ENCODE measurements at regions not wholly inside any gene's neighbourhood (a gene's known extent, or its start where the extent isn't known, plus 50 kb on each side); places are given as distances from the start of the nearest gene placed in this dataset.
"Not testable (repeated sequence)": the region's sequence is repeated elsewhere in the genome, so short reads cannot be mapped to it uniquely, and the experiment has no call there.

- H3K4me1 ChIP-seq (ENCODE audit: control insufficient read depth in 4 of 4, insufficient read depth in 4 of 4, low read length in 3 of 4); H3K36me3 ChIP-seq (ENCODE audit: control insufficient read depth in 4 of 4, insufficient read depth in 3 of 4, low read depth in 1 of 4, low read length in 3 of 4); H3K27ac ChIP-seq (ENCODE audit: low read depth in 1 of 2, low read length in 2 of 2); DNase-seq (ENCODE audit: low spot score); H3K9ac ChIP-seq (ENCODE audit: low read depth in 1 of 2, low read length in 2 of 2); H3K4me3 ChIP-seq (ENCODE audit: low read depth in 1 of 3, low read length in 3 of 3); H3K9me3 ChIP-seq (ENCODE audit: control insufficient read depth in 4 of 4, low read length in 3 of 4); H3K27me3 ChIP-seq (ENCODE audit: control insufficient read depth in 4 of 4, insufficient read depth in 4 of 4, low read length in 3 of 4): not testable (repeated sequence)
- whole genome bisulfite sequencing, result 79% methylated on average over 27 of the region's 27 CpGs
Measured at GRCh38 chr6:49274809-49275769, 188.0 kb downstream of the MMUT start.

- H3K27ac ChIP-seq (ENCODE audit: low read depth in 1 of 2, low read length in 2 of 2), result no peak overlapping the region
- no peaks in the 10 kb centered on the region for H3K27me3 ChIP-seq (ENCODE audit: control insufficient read depth in 4 of 4, insufficient read depth in 4 of 4, low read length in 3 of 4)
- no peak for DNase-seq (ENCODE audit: low spot score)
- no peak overlapping the region for H3K9ac ChIP-seq (ENCODE audit: low read depth in 1 of 2, low read length in 2 of 2)
- H3K4me3 ChIP-seq (ENCODE audit: low read depth in 1 of 3, low read length in 3 of 3), result no peak overlapping the region
- no peaks in the 10 kb centered on the region for H3K36me3 ChIP-seq (ENCODE audit: control insufficient read depth in 4 of 4, insufficient read depth in 3 of 4, low read depth in 1 of 4, low read length in 3 of 4)
- no peaks in the 10 kb centered on the region for H3K4me1 ChIP-seq (ENCODE audit: control insufficient read depth in 4 of 4, insufficient read depth in 4 of 4, low read length in 3 of 4)
- TF ChIP-seq EGR1 (IDR thresholded peaks at IDR 0.05; ENCODE audit: low read depth in 2 of 2), result no peak
- TF ChIP-seq ATF3 (IDR thresholded peaks at IDR 0.05), result no peak
- TF ChIP-seq RAD21 (IDR thresholded peaks at IDR 0.05), result no peak
- no peak for TF ChIP-seq SP1 (IDR thresholded peaks at IDR 0.05)
- no peak for TF ChIP-seq FOXA1 (IDR thresholded peaks at IDR 0.05)
- no peak for TF ChIP-seq TAF1 (conservative IDR thresholded peaks at IDR 0.05)
- H3K9me3 ChIP-seq (ENCODE audit: control insufficient read depth in 4 of 4, low read length in 3 of 4), result peaks cover 0 to 3% (median 1%) of the 10 kb centered on the region in 4 donors
- 28% methylated on average over 2 of the region's 2 CpGs for WGBS
Measured at GRCh38 chr6:49269190-49269589, 193.9 kb downstream of the MMUT start.

- H3K4me3 ChIP-seq (ENCODE audit: low read depth in 1 of 3, low read length in 3 of 3), result no peak overlapping the region
- no peak for TF ChIP-seq YY1 (IDR thresholded peaks at IDR 0.05)
- no peak for TF ChIP-seq REST (IDR thresholded peaks at IDR 0.05)
- no peak for TF ChIP-seq RAD21 (IDR thresholded peaks at IDR 0.05)
- TF ChIP-seq CTCF (IDR thresholded peaks at IDR 0.05; ENCODE audit: low read depth, low read length, missing input control), result no peak
- no peak for TF ChIP-seq ZBTB33 (IDR thresholded peaks at IDR 0.05)
- no peak for TF ChIP-seq FOXA1 (IDR thresholded peaks at IDR 0.05)
- TF ChIP-seq GABPA (IDR thresholded peaks at IDR 0.05 in 1 of 2, conservative IDR thresholded peaks at IDR 0.05 in 1 of 2), result no peak
- no peak for TF ChIP-seq NR2F2 (IDR thresholded peaks at IDR 0.05)
- no peak for TF ChIP-seq TAF1 (conservative IDR thresholded peaks at IDR 0.05)
- no peak for TF ChIP-seq HNF4G (IDR thresholded peaks at IDR 0.05)
- TF ChIP-seq RXRA (IDR thresholded peaks at IDR 0.05), result no peak
- TF ChIP-seq JUND (IDR thresholded peaks at IDR 0.05), result no peak
- DNase-seq (ENCODE audit: low spot score), result no peak
- no peak overlapping the region for H3K9ac ChIP-seq (ENCODE audit: low read depth in 1 of 2, low read length in 2 of 2)
- H3K27me3 ChIP-seq (ENCODE audit: control insufficient read depth in 4 of 4, insufficient read depth in 4 of 4, low read length in 3 of 4), result no peaks in the 10 kb centered on the region
- no peaks in the 10 kb centered on the region for H3K4me1 ChIP-seq (ENCODE audit: control insufficient read depth in 4 of 4, insufficient read depth in 4 of 4, low read length in 3 of 4)
- H3K36me3 ChIP-seq (ENCODE audit: control insufficient read depth in 4 of 4, insufficient read depth in 3 of 4, low read depth in 1 of 4, low read length in 3 of 4), result no peaks in the 10 kb centered on the region
- WGBS, result 77% methylated on average over 8 of the region's 8 CpGs
- H3K9me3 ChIP-seq (ENCODE audit: control insufficient read depth in 4 of 4, low read length in 3 of 4), result peaks cover 0 to 3% (median 1%) of the 10 kb centered on the region in 4 donors
- H3K27ac ChIP-seq (ENCODE audit: low read depth in 1 of 2, low read length in 2 of 2), result no peak overlapping the region
Measured at GRCh38 chr6:49264909-49265308, 198.1 kb downstream of the MMUT start.

Data from liver (tissue), 8 donors.